Activated CD8-positive, alpha-beta memory T cell treated with anti-CD3 and anti-CD28 coated beads, Interleukin-2, amount 50 U/mL, for 24 hours (primary cell): ENCODE measurements at regions not wholly inside any gene's neighbourhood (a gene's known extent, or its start where the extent isn't known, plus 50 kb on each side); places are given as distances from the start of the nearest gene placed in this dataset.

Experiments used
- DNase-seq: peaks from one replicate; pipeline ENCODE4 v3.0.0-alpha.2; 2020; ENCODE audit errors: extremely low read depth

GRCh38 chr4:18397681-18398390 is 376.3 kb upstream of the LCORL start:
- DNase-seq, result no peak

- DNase-seq, result no peak
Observed at GRCh38 chr4:18394656-18395055, 373.1 kb upstream of the LCORL start.

- no peak for DNase-seq
Observed at GRCh38 chr4:18391354-18391728, 369.8 kb upstream of the LCORL start.

- no peak for DNase-seq
Observed at GRCh38 chr4:18390655-18391353, 369.2 kb upstream of the LCORL start.

GRCh38 chr4:18389115-18389514 is 367.6 kb upstream of the LCORL start:
- DNase-seq, result no peak

GRCh38 chr4:18388039-18388438 is 366.5 kb upstream of the LCORL start:
- DNase-seq, result no peak

- DNase-seq, result no peak
Observed at GRCh38 chr4:18381186-18381585, 359.6 kb upstream of the LCORL start.

- DNase-seq, result no peak
Observed at GRCh38 chr4:18369561-18369960, 348.0 kb upstream of the LCORL start.

- no peak for DNase-seq
Observed at GRCh38 chr4:18366892-18367291, 345.3 kb upstream of the LCORL start.

GRCh38 chr4:18366136-18366535 is 344.6 kb upstream of the LCORL start:
- no peak for DNase-seq

GRCh38 chr4:18343581-18343980 is 322.0 kb upstream of the LCORL start:
- no peak for DNase-seq

- DNase-seq, result no peak
Observed at GRCh38 chr4:18342847-18343246, 321.3 kb upstream of the LCORL start.

- DNase-seq, result no peak
Observed at GRCh38 chr4:18321956-18322530, 300.5 kb upstream of the LCORL start.

- DNase-seq, result no peak
Observed at GRCh38 chr4:18319431-18319830, 297.9 kb upstream of the LCORL start.

GRCh38 chr4:18318682-18319388 is 297.3 kb upstream of the LCORL start:
- no peak for DNase-seq

GRCh38 chr4:18314731-18315130 is 293.2 kb upstream of the LCORL start:
- no peak for DNase-seq

- DNase-seq, result no peak
Observed at GRCh38 chr4:18297684-18298083, 276.1 kb upstream of the LCORL start.

GRCh38 chr4:18296411-18296810 is 274.9 kb upstream of the LCORL start:
- no peak for DNase-seq

GRCh38 chr4:18294846-18295245 is 273.3 kb upstream of the LCORL start:
- no peak for DNase-seq

- no peak for DNase-seq
Observed at GRCh38 chr4:18294021-18294420, 272.5 kb upstream of the LCORL start.

- no peak for DNase-seq
Observed at GRCh38 chr4:18292411-18292810, 270.9 kb upstream of the LCORL start.

- no peak for DNase-seq
Observed at GRCh38 chr4:18291981-18292380, 270.4 kb upstream of the LCORL start.

- no peak for DNase-seq
Observed at GRCh38 chr4:18291256-18291655, 269.7 kb upstream of the LCORL start.
